B cell (primary cell): ENCODE measurements at regions not wholly inside any gene's neighbourhood (a gene's known extent, or its start where the extent isn't known, plus 50 kb on each side); places are given as distances from the start of the nearest gene placed in this dataset.

Experiments
- ATAC-seq: fragments of 200-7000 bp; cut with Tn5 transposase; one replicate; pipeline ENCODE4 v1.10.0; 2021; ENCODE audit warnings: low read depth, mild to moderate bottlenecking, moderate number of reproducible peaks, moderate library complexity
- CTCF ChIA-PET: fragments of 350-600 bp; sonication (Branson Sonifier 250); formaldehyde crosslinking; loops from one replicate; lab custom pipeline; 2021; ENCODE audit warnings: antibody characterized with exemption, inconsistent platforms; lab: Charles Lee
- POLR2A ChIA-PET: fragments of 350-600 bp; sonication (Branson Sonifier 250); formaldehyde crosslinking; loops from one replicate; lab custom pipeline; 2021; ENCODE audit warnings: antibody characterized with exemption; lab: Charles Lee
- DNase-seq: peaks from one replicate; pipeline ENCODE4 v3.0.0; 2013
- H2AFZ ChIP-seq: 2 replicates; pipeline ENCODE4 v1.6.1; 2012; ENCODE audit warnings: mild to moderate bottlenecking, low read depth, low read length; ENCODE audit not compliant: insufficient read depth, poor library complexity, severe bottlenecking
- H3K27ac ChIP-seq, 2 donors: 1 replicate in 1 of 2; 2 replicates in 1 of 2; pipeline ENCODE4 v1.5.1; 2012 to 2013; ENCODE audit warnings: low read length in 2 of 2, mild to moderate bottlenecking in 2 of 2, moderate library complexity in 1 of 2
- H3K27me3 ChIP-seq, 4 experiments: fragments of 200-600 bp in 1 of 4; sonication (generic) in 1 of 4; replicated peaks in 1 of 4; 1 replicate in 2 of 4; 2 replicates in 2 of 4; pipeline versions ENCODE4 v1.6.1 to v1.7.0; 2013 to 2016; ENCODE audit warnings: low read length in 3 of 4, mild to moderate bottlenecking in 2 of 4, mixed read lengths in 1 of 4, moderate library complexity in 1 of 4; ENCODE audit not compliant: insufficient read depth in 4 of 4, control insufficient read depth in 3 of 4; ENCODE audit errors: control extremely low read depth in 1 of 4
- H3K36me3 ChIP-seq, 2 experiments: replicated peaks in 1 of 2; 1 replicate in 1 of 2; 2 replicates in 1 of 2; pipeline versions ENCODE4 v1.6.1 to v1.7.1; 2013; ENCODE audit warnings: low read length in 1 of 2; ENCODE audit not compliant: insufficient read depth in 2 of 2, control insufficient read depth in 1 of 2; ENCODE audit errors: control extremely low read depth in 1 of 2, extremely low read depth in 1 of 2
- H3K4me1 ChIP-seq, 2 donors: fragments of 200-600 bp in 1 of 2; sonication (generic) in 1 of 2; 1 replicate in 1 of 2; 2 replicates in 1 of 2; pipeline versions ENCODE4 v1.5.1 to v1.6.1; 2013 to 2017; ENCODE audit warnings: low read length in 2 of 2; ENCODE audit not compliant: control insufficient read depth in 2 of 2, insufficient read depth in 2 of 2
- H3K4me2 ChIP-seq: replicated peaks from 2 replicates; pipeline ENCODE3; 2012; ENCODE audit warnings: mild to moderate bottlenecking, low read depth, low read length; ENCODE audit not compliant: poor library complexity, severe bottlenecking
- H3K4me3 ChIP-seq, 5 experiments: fragments of 200-600 bp in 1 of 5; sonication (generic) in 1 of 5; 1 replicate in 3 of 5; 2 replicates in 2 of 5; pipeline versions ENCODE4 v1.5.1 to v1.7.0; 2011 to 2016; ENCODE audit warnings: low read length in 4 of 5, mild to moderate bottlenecking in 4 of 5, low read depth in 2 of 5, control low read depth in 1 of 5, moderate library complexity in 1 of 5; ENCODE audit not compliant: insufficient read depth in 1 of 5; ENCODE audit errors: control extremely low read depth in 1 of 5, extremely low read depth in 1 of 5
- H3K79me2 ChIP-seq: fragments of 200-600 bp; sonication (generic); one replicate; pipeline ENCODE4 v1.6.0; 2016; ENCODE audit warnings: low read length; ENCODE audit not compliant: control insufficient read depth, insufficient read depth
- H3K9ac ChIP-seq: fragments of 200-600 bp; sonication (generic); 2 replicates; pipeline ENCODE4 v1.6.1; 2017; ENCODE audit warnings: mild to moderate bottlenecking, low read length, moderate library complexity
- H3K9me3 ChIP-seq, 3 donors: one replicate each; pipeline versions ENCODE4 v1.6.1 to v1.7.1; 2013; ENCODE audit warnings: low read length in 2 of 3; ENCODE audit not compliant: control insufficient read depth in 2 of 3, insufficient read depth in 1 of 3; ENCODE audit errors: control extremely low read depth in 1 of 3
- H4K20me1 ChIP-seq: 2 replicates; pipeline ENCODE4 v1.6.0; 2012; ENCODE audit warnings: mild to moderate bottlenecking, low read length; ENCODE audit not compliant: insufficient read depth, control insufficient read depth, poor library complexity, severe bottlenecking
- H3K27ac Mint-ChIP-seq: one replicate; pipeline ENCODE4 v1.8.0; 2021; ENCODE audit warnings: mixed read lengths
- H3K27me3 Mint-ChIP-seq: one replicate; pipeline ENCODE4 v1.8.0; 2021; ENCODE audit warnings: mixed read lengths
- H3K4me1 Mint-ChIP-seq: one replicate; pipeline ENCODE4 v1.8.0; 2021; ENCODE audit warnings: mixed read lengths
- H3K4me3 Mint-ChIP-seq: one replicate; pipeline ENCODE4 v1.8.0; 2021; ENCODE audit warnings: mixed read lengths
- H3K9me3 Mint-ChIP-seq: one replicate; pipeline ENCODE4 v1.8.0; 2022; ENCODE audit warnings: mixed read lengths; ENCODE audit not compliant: insufficient read depth
- CTCF ChIP-seq: fragments of 200-600 bp; IDR thresholded peaks from one replicate; pipeline ENCODE4 v1.8.0; 2022; ENCODE audit warnings: antibody characterized with exemption, mild to moderate bottlenecking
- EZH2 ChIP-seq: IDR thresholded peaks from 2 replicates; pipeline ENCODE4 v1.6.1; 2012; ENCODE audit warnings: borderline replicate concordance, low read depth, mild to moderate bottlenecking, moderate library complexity, low read length; ENCODE audit not compliant: insufficient read depth, poor library complexity, severe bottlenecking
- WGBS: methylation state at CpG from one replicate; pipeline ENCODE4 v1.1.5; 2013; ENCODE audit warnings: missing lambda C conversion rate; ENCODE audit not compliant: insufficient coverage; 5-methylcytosine and 5-hydroxymethylcytosine counted together
- intact Hi-C: fragments of 100-400 bp; cut with micrococcal nuclease; formaldehyde crosslinking; loops from one replicate; pipeline ENCODE4 v1.10.0; 2022

GRCh38 chr14:71780822-71781221 lies 151.4 kb upstream of the RGS6 start:
- Histone ChIP-seq H3K79me2 (no peaks in the 10 kb centered on the region), H2AFZ (no peak overlapping the region), H3K9ac (no peak overlapping the region), H4K20me1 (no peaks in the 10 kb centered on the region), H3K9me3 (peaks cover 0 to 4% (median 0%) of the 10 kb centered on the region in 3 donors), H3K4me3 (no peak overlapping the region), H3K4me1 (no peaks in the 10 kb centered on the region), H3K27ac (no peak overlapping the region), H3K4me2 (no peak overlapping the region), H3K27me3 (peaks cover 0 to 10% (median 6%) of the 10 kb centered on the region in 4 experiments), H3K36me3 (no peaks in the 10 kb centered on the region)
- Mint-ChIP-seq H3K4me1 (no peaks in the 10 kb centered on the region), H3K4me3 (no peak overlapping the region), H3K27me3 (peaks cover 25% of the 10 kb centered on the region), H3K9me3 (no peaks in the 10 kb centered on the region), H3K27ac (no peak overlapping the region)
- DNase-seq (no peak), ATAC-seq (no peak)
- ChIA-PET POLR2A (no interaction called here), CTCF (interaction anchor here (0.8 kb wide), 1 partner anchor 28 kb away, joined by 3 read pairs; no protein-coding TSS in a partner anchor)
- intact Hi-C loops: no loop called here
- WGBS: 89% methylated on average over 1 of the region's 3 CpGs
- no peak for TF ChIP-seq EZH2

- no peak for ATAC-seq
- Histone ChIP-seq H3K4me2 (no peak overlapping the region), H3K4me3 (no peak overlapping the region), H3K27ac (no peak overlapping the region), H2AFZ (no peak overlapping the region), H3K79me2 (no peaks in the 10 kb centered on the region), H3K9ac (no peak overlapping the region), H3K4me1 (no peaks in the 10 kb centered on the region), H3K9me3 (peaks cover 0 to 4% (median 0%) of the 10 kb centered on the region in 3 donors), H3K36me3 (no peaks in the 10 kb centered on the region), H4K20me1 (no peaks in the 10 kb centered on the region), H3K27me3 (peaks cover 0 to 8% (median 5%) of the 10 kb centered on the region in 4 experiments)
- no peak for DNase-seq
- ChIA-PET CTCF (no interaction called here), POLR2A (no interaction called here)
- Mint-ChIP-seq H3K9me3 (no peaks in the 10 kb centered on the region), H3K4me3 (no peak overlapping the region), H3K4me1 (no peaks in the 10 kb centered on the region), H3K27me3 (peaks cover 16% of the 10 kb centered on the region), H3K27ac (no peak overlapping the region)
- whole genome bisulfite sequencing: 100% methylated on average over 3 of the region's 4 CpGs
- TF ChIP-seq EZH2 (no peak), CTCF (no peak)
- intact Hi-C loops: no loop called here
Observed at GRCh38 chr14:71783088-71783487, 149.1 kb upstream of the RGS6 start.
